ENCODE measurements at regions not wholly inside any gene's neighbourhood (a gene's known extent, or its start where the extent isn't known, plus 50 kb on each side); places are given as distances from the start of the nearest gene placed in this dataset.

- peak in 1 of 3 experiments; percentile 5 for TF ChIP-seq CTCF (optimal IDR thresholded peaks at IDR 0.05 in 1 of 3, IDR thresholded peaks at IDR 0.05 in 1 of 3, conservative IDR thresholded peaks at IDR 0.05 in 1 of 3; ENCODE audit: extremely low read depth in 1 of 3, insufficient read depth in 2 of 3, low read length in 3 of 3)
- no peak for TF ChIP-seq EZH2 (IDR thresholded peaks at IDR 0.05; ENCODE audit: low read length)
Observed at GRCh38 chr13:74883834-74884233, 598.1 kb downstream of the TBC1D4 start.
